ENCODE measurements at regions not wholly inside any gene's neighbourhood (a gene's known extent, or its start where the extent isn't known, plus 50 kb on each side); places are given as distances from the start of the nearest gene placed in this dataset.
"Not testable (repeated sequence)": the region's sequence is repeated elsewhere in the genome, so short reads cannot be mapped to it uniquely, and the experiment has no call there.

DNA sequence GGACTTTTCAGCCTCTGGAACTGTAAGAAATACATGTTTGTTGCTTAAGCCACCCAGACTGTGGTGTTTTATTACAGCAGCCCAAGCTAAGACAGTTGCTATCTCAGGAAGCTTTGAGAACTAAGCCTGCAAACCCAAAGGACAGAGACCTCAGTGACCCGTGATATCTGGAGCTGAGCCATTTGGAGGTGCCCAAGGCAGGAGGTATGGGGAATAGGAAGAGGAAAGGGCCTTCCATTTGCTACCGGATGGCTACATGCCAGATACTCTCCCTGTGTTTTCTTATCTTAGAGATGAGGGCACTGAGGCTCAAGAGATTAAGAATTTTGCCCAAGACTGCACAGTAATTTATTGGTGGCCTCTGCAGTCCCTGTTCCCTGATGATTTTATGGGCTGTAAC lies 622.1 kb upstream of the CDH5 start:
- no peak for DNase-seq

DNA sequence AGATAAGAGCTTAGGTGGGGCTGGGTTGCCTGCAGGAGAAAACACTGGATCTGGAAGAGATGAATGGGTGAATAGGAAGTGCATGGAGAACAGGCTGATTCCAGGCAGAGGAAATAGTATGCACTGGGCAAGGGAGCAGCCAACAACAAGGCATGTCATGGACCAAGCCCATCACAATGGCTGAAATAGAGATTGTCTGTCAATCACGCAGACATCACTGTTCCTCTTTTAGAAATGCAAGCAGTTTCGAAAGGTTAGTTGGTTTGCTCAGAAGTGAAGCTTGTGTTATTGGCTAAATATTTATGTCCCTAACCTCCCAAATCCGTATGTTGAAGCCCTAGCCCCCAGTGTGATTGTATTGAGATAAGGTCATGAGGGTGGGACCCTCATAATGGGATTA lies 621.7 kb upstream of the CDH11 start:
- DNase-seq = no peak

DNA sequence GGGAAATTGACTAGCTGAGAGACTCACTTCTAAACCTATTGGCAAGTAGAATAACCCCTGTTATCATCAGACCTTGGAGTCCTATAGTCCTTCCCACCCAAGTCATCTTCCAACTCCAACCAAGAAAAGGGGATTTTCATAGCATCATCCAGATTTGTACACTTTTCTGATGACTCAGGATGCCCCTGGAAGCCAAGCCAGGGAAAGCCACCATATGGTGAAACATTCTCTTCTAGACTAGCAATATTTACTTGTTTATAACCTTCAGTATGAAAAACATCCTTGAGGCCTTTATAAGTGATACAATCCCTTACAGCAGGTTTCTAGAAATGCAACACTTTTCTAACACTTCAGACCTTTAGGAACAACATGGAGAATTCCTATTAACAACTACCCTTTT lies 618.8 kb upstream of the CDH11 start:
- no peak for DNase-seq

DNA sequence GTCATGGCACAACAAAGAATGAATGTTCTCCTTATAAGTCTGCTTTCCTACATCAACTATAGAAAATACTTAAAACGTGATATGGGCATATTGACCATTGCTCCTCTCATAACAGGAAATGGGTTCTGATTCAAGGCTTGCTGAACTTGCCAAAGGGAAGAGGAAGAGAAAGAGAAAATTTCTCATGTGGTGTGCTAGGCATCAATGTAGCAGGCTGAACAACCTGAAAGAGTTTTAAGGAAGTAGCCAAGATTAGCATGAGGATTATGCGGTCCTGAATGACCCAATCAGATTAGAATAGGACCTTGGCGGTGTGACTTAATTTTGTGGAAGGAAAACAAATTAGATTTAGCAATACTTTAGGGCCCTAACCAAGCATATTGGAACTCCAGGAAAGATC lies 617.7 kb upstream of the CDH11 start:
- DNase-seq = no peak

DNA sequence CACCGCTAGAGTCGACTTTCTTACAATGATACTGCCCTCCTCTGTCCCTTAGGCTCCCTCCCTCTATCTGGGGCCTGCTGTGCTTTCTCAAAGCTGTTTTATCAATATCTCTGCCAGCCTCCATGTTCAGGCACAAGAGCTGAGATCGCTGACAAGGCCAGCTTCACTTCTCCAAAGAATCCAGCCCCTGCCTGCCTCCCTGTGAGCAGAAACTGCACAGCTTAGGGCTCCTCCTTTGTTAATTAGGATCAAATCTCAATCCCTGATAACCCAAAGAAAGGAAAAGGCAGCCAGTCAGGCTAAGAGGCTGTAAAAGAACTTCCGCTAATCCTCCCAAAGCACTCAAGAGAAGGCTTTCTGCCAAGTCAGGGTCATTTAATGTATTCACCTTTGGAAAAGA lies 616.0 kb upstream of the CDH11 start:
- no peak for DNase-seq

DNA sequence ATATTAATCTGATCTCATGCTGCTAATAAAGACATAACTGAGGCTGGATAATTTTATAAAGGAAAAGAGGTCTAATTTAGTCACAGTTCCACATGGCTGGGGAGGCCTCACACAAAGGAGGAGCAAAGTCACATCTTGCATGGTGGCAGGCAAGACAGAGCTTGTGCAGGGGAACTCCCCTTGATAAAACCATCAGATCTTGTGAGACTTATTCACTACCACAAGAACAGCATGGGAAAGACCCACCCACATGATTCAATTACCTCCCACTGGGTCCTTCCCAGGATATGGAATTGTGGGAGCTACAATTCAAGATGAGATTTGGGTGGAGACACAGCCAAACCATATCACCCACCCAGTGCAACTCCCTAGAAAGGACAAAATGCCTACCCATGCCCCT lies 613.8 kb upstream of the CDH11 start:
- not testable (repeated sequence) for DNase-seq

DNA sequence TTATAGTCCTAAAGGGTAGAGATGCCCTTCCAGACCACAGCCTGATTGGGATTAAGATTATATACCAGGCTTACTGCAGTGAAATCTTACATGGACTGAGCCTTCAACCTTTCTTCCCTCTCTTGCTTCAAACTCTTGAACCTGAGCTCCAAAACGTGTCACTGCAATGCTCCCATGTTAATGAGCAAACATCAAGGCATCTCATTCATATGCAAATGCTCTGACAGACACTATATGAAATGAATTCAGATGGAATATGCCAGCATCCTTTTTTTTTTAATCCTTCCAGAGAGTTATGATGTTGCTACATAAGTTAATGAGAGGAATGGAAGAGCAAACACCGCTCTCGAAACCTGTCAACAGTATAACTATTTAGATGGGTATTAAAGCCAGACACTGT lies 611.9 kb upstream of the CDH11 start:
- no peak for DNase-seq

DNA sequence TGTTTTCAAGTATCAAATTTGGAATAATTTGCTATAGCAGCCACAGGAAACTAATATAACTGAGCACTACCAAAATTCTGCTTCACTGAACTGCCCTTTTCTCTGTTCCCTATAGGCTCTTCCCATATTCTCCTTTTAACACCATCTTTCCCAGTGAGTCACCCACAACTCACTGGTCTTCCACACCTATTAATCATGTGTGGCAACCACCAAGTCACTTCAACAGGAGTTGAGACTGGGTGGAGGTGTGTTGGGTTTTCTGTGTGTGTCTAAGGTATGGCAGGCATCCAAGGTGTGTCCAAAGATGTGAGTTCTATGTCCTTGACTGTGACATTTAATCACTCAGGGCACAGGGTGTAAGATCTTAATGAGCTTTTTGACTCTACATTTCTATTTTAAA lies 610.0 kb upstream of the CDH11 start:
- no peak for DNase-seq

DNA sequence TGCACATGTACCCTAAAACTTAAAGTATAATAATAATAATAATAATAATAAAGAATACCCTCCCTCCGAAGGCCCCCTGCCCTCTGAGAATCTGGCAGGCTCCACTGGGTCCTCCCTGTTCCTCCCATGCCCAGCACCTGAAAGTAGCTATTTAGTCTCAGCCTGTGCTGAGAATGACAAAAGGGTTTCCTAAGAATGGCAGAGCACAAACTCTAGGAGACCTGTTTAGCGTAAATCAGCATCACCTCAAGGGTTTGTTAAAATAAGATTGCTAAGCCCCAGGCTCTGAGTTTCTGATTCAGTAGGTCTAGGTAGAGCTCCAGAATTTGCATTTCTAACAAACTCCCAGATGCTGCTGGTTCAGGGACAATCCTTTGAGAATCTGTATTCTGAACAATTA lies 606.8 kb upstream of the CDH11 start:
- DNase-seq = no peak

DNA sequence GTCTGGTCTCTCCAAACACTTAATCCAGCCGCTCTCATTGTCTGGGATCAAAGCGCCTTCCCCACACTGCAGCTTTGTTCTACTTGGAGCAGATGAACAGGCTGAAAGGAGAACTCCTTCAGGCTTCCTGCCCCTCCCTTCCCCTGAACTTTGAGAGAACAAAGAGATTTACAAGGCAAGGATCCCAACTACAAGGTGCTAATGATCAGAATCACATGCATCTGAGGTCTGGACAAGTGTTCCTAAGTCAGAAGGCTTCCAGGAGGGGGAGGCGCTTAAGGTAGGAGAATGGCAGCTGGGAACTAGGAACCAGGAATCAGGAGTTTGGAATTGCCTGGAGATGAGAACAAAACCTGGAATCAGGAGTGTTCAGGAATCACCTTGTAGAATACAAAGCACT lies 606.3 kb upstream of the CDH11 start:
- no peak for DNase-seq

DNA sequence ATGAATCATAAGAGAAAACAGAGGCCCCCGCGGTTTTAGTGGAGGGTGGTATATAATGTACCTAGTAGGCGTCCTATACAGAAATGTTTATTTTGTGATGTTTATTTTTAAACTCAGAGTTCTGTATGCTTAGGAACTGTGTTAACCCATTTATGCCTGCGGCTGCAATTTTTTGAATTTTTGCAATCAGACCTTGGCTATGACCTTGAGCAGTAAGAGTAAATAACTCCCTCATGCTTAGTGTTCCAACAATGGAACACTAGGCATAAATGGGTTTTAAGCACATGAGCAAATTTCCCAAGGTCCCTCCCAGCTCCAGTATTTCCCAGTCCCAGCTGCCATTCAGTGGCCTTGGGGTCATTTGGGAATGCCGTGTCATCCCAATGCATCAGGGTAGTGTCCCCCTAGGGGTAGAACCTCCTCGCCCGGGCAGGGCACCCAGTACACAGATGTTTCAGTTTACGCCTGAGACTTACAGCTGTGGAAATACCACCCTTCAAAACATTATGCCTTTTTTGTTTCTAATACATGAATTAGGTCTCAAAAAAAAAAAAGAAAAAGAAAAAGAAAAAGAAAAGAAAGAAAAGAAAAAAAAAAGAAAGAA lies 605.8 kb upstream of the CDH11 start:
- no peak for DNase-seq

DNA sequence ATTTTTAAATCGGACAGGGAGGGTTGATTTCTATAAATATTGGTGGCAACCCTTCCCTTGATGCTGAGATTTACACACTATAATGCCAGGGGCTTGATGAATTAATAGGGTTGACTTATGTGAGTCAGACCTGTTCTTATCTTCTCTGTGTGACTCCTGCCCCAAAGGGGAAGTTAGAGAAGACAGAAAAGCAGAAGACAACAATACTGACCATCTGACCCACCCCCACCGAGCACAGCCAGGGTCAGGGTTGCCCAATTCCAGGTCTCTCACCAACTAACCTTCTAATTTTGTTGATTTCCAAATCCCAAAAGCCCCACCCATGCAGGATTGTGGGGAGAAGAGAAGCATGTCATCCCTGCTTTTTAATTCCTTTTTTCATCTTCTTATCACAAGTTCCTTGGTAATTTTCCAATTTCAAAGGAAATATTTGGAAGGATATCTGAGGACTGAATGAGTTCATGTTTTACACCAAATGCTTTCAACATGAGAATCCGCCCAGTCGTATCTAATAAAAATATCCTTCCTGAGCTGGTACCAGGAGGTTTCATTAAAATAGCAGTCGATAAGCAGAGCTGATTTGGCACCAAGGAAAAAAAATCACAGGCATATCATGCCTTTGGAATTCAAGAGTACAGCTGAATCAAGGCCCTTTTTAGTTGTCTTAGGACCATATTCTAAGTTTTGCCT lies 603.4 kb upstream of the CDH11 start:
- DNase-seq = no peak

DNA sequence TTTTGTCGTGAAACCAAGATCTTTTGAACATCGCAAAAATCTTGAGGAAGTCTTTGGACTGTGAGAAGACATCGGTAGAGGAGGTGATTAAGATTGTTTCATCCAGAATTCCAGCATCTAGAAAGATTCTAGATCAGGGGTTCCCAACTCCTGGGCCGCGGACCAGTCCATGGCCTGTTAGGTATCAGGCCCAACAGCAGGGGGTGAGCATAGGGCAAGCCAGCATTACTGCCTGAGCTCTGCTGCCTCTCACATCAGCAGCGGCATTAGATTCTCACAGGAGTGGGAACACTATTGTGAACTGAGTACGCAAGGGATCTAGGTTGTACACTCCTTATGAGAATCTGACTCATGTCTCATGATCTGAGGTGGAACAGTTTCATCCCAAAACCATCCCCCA lies 600.6 kb upstream of the CDH11 start:
- no peak for DNase-seq

DNA sequence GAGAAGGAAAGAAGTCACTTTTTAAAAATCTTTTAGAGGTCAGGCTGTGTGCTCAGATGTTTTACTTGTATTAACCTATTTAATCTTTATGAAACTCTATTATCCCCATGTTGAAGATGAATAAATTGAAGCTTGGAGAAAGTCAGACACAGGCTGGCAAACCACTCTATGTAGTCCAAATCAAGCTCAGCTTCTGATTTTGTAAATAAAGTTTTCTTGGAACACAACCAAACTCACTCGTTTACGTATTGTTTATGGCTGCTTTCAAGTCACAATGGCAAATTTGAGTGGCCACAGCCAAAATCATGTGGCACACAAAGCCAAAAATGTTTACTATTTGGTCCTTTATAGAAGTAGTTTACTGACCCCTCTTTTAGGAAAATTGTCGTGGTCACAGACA lies 596.0 kb upstream of the CDH11 start:
- no peak for DNase-seq

DNA sequence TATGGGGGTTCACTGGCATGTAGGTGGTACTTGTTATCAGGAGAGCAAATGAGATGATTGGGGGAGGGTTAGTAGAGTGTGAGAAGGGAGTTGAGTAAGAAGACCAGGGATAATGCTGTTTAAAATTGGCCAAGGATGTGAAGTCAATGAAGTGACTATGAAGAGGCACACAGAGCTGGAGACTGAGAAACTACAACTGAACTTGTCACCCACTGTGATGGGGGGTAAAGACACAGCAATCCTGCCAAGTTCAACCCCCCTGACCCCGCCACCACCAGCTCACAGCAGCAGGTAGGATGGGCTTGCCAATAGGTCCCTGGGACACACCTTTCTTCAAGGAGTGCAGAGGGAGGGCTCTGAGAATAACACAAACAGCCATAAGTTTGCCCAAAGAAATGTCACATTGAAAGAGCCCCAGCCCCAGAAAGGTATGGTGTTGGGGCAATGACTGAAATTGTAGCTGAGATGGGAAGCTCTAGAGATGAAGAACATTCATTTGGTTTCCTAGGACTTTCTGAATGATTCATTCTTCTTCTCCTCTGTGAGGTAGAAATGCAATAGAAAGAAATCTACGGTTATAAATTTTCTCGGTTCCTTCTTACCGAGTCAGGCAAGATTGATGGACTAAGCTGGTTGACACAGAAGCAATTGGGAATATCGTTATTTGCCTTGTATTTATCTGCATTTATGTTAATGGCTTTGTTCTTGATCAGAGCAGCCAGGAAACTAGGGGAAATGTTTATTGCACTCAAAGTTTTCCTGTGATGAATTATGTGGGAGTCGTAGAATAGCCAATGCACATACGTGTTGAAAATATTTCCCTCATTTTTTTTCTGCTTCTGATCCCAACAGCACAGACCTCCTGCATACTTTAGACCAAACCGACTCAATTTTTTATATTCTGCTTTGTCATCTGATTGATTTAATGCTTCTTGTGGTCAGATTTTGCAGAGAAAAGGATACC lies 595.2 kb upstream of the CDH11 start:
- DNase-seq = no peak

DNA sequence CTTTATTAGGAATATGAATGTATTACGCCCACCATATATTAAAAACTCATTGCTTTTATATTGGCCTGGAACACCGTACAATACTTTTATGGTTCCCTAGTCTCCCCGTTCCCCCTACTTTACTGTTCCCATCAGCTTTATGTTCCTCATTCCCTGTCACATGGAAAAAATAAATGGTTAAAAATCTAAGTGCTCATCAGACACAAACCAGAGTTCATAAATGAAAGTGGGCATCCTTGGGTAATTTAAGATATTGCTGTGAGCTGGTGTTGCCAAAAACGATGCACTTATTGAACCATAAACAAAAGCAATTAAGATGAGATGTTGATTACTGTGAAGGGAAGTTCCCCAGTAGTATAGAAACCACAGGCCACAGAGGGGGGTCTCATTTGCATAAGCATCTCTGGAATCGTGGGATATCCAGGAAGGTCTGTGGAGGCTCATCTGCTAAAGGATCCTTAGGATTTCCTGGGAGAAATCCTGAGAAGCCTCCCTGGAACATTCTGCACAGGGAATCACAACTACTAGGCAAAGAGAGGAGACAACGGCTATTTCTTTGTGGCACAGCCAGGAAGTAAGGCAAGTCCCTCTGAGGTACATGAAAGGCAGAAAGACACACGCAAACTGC lies 591.4 kb upstream of the CDH11 start:
- no peak for DNase-seq

DNA sequence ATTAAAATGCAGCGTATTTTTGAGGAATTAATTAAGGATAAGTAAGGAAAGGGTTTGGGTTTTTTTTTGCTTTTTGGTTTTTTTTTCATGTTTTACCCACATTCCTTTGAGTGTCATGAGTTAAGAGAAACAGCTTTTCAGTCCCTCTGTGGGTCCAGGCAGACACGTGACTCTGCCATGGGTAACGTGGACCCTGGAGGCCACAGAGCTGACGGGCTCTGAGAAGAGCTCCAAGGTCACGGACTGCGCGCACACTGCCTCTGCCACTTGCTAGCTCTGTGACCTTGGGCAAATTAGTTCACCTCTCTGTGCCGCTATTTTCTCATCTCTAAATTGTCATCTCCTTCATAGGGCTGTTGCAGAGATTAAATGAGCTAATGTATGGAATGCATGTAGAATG lies 588.2 kb upstream of the CDH11 start:
- no peak for DNase-seq

DNA sequence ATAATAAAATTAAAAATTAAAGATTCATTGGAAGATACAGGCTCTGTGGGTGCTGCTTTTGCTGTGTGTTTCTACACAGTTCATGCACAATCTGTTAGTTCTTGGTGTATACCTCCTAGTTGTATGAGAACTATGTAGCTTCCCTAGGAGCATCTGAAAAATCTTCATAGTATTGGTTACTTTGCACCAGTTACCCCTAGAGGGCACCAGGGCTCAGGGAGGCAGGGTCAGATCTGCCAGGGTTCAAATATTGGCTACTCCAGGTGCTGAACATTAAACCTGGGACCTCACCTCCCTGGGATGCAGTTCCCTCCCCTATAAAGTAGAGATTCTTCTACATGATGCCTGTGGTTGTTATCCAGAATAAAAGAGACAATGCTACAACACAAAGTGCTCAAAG lies 583.0 kb upstream of the CDH11 start:
- DNase-seq = no peak

DNA sequence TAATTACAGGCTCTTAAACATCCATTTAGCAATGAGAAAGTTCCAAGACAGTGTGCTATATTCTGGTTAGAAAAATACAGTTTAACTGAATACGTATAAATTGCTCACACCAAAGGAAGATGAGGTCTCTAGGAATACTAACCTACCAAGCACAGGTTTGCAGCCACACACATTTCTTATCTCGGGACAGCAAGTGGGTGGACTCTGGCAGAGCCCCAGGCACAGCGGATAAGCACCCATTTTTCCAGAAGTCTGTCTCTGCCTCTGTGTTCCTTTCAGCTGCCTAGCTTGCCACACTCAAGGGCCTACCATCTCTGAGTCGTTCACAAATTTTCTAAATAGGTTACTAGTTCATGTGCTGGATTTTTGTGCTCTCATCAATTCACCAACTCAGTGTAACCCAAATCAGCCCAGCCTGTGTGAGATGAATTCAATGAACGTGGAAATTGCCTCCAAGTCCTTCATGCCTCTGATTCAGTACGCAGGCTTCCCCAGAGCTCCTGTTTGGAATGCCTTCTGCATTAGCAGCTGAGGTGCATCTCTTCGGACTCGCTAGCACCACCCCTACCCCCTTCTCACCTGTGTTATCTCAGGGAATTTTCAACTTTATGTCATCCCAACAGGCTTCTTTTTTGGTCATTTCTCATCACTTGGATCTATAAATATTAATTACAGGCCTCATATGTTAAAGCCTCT lies 581.0 kb upstream of the CDH11 start:
- DNase-seq = no peak

DNA sequence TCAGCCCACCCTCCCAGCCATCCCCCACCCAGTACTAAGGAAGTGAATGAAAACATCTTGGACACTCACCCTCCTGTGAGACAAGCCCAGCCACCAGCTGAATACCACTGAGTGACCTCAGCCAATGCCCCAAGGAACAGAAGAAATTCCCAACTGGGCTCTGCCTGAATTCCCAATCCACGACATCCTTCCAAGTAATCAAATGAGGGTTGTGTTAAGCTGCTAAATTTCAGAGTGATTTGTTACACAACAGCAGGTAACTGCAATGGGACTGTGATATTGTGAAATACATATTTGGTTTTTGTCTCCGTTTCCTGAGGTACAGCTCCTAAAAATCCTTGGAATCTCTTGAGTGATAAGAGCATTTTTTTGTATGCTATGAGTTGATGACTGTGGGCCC lies 578.7 kb upstream of the CDH11 start:
- no peak for DNase-seq

DNA sequence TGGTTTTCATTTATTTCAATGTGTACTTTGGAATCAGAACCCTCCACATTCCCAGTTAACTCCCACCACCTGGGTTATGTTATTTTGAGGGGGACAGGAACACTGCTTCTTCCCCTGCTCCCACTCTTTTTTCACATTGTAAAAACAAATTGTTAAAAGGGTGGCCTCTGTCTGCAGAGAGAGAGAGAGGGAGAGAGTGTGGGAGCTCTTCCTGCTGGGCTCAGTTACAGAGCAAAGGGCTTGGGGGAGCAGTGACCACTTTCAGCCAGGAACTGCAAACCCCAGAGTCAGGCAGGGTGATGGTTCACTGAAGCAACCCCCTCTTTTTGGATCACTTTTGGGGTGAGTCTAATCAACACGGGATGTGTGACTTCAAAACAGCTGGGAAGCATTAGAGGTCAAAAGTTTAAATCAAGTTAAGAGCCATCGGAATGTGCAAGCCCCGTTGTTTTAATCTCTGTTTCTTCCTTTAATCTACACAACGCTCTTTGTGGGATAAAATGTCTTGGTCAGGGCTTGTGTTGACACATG lies 577.0 kb upstream of the CDH11 start:
- no peak for DNase-seq

DNA sequence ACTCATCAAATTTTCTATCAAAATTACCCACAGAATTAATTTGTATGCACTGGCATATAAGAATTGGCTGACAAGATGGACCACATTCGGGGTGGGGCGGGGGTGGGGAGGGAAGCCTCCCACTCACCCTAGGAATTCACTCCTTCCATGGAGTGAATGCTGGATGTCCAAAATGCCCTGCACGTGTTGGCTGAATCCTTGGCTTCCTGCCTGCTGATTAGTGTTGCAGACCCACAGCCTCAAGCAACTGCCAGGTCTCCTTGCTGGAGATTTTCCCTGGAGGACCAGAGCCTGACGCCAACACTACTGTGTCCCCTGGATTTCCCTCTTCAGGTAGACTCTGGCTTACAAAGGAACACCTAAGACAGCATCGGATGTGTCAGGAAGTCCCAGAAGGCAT lies 575.7 kb upstream of the CDH11 start:
- DNase-seq = no peak

DNA sequence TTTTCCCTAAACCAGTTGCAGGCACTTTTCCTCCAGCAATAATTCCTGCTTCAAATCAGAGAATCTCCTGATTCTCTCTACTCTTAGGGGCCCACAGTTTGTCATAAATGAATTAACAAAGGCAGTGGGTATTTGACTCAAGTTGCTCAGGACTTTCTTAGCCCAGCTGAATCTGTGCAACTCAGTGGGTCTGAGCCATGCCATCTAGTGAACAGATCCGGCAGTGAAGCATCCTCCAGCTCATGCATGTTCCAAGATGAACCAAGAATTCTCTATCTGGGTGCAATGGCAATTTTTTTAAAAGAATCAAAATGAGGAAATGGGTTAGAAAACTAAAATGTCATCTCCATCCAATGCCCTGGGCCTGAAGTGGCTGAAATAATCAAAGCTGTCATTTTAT lies 575.2 kb upstream of the CDH11 start:
- no peak for DNase-seq
